Mesodermal cell (in vitro differentiated cells): ENCODE measurements at regions not wholly inside any gene's neighbourhood (a gene's known extent, or its start where the extent isn't known, plus 50 kb on each side); places are given as distances from the start of the nearest gene placed in this dataset.
"Not testable (repeated sequence)": the region's sequence is repeated elsewhere in the genome, so short reads cannot be mapped to it uniquely, and the experiment has no call there.

Source experiments
- H3K27ac ChIP-seq: 2 replicates; pipeline ENCODE4 v1.7.0; 2013; ENCODE audit warnings: mild to moderate bottlenecking, low read depth, low read length, moderate library complexity; ENCODE audit not compliant: severe bottlenecking
- H3K36me3 ChIP-seq: 2 replicates; pipeline ENCODE4 v1.7.1; 2013; ENCODE audit warnings: mild to moderate bottlenecking, low read length, moderate library complexity; ENCODE audit not compliant: control insufficient read depth, insufficient read depth
- H3K4me1 ChIP-seq: one replicate; pipeline ENCODE4 v1.7.1; 2013; ENCODE audit warnings: mild to moderate bottlenecking, low read length; ENCODE audit not compliant: insufficient read depth, control insufficient read depth, poor library complexity, severe bottlenecking
- H3K4me3 ChIP-seq: 2 replicates; pipeline ENCODE4 v1.7.0; 2013; ENCODE audit warnings: low read length, control low read depth, mild to moderate bottlenecking; ENCODE audit not compliant: insufficient read depth, poor library complexity, severe bottlenecking; ENCODE audit errors: extremely low read depth
- H3K9me3 ChIP-seq: 2 replicates; pipeline ENCODE4 v1.7.1; 2013; ENCODE audit warnings: mild to moderate bottlenecking, low read length, moderate library complexity; ENCODE audit not compliant: control insufficient read depth
- WGBS, 2 experiments: methylation state at CpG; one replicate each; pipeline ENCODE4 v1.1.5; 2013; ENCODE audit warnings: missing lambda C conversion rate in 2 of 2; ENCODE audit not compliant: insufficient coverage in 2 of 2; 5-methylcytosine and 5-hydroxymethylcytosine counted together

DNA sequence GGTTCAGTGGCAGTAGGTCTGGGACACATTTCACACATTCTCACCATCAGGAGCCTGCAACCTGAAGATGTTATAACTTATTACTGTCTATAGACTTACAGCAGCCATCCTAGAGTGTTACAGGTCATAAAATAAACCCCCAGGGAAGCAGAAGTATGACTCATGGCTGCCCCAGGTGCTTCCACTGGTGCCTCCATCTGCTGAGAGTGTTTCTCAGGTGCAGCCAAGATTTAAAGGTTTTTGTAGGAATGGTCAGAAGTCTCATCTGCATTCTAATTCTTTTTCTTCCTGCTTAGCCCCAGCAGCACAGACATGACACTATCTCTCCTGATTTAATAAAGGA lies 1319.6 kb downstream of the RPIA start:
- H3K9me3 ChIP-seq, H3K36me3 ChIP-seq, H3K4me1 ChIP-seq, H3K27ac ChIP-seq, H3K4me3 ChIP-seq: not testable (repeated sequence)

DNA sequence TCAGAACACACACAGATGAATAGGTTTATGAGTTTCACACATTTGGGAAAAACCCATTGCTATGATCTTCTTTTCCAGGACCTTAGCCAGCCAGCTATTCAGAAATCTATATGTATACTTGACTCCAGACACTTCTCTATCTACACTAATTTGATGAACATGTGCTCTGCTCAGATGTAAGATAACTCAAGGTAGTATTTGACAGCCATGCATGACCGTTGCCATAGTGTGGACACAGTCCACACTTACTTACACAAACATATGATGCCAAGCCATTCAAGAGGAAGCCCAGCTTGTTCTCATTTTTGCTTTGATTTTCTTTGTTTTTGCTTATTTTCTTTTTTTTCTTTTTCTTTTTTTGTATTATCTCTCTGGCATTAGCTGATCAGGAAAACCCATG lies 1328.4 kb downstream of the RPIA start:
- not testable (repeated sequence) for H3K9me3 ChIP-seq, H3K4me1 ChIP-seq, H3K4me3 ChIP-seq, H3K36me3 ChIP-seq, H3K27ac ChIP-seq
- no CpG with 5 or more reads among the region's 1 CpG for WGBS, 2 experiments

DNA sequence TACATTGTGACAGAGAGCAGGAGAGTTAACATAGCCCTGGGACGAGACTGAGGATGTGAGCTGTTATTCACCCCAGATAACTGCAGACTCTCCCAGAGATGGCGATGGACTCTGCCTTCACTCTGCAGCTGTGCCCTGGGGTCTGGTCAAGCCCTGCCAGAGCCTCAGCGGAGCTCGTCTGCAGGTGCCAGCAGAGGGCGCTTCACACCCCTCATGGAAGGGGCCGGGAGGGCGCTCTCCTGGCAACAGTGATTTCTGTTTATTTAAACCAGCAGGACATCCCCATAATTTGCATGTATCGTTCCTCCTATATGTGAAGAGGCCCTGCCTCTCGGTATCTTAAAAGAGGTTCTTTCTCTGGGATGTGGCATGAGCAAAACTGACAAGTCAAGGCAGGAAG lies 1329.8 kb downstream of the RPIA start:
- not testable (repeated sequence) for H3K9me3 ChIP-seq, H3K27ac ChIP-seq, H3K36me3 ChIP-seq, H3K4me3 ChIP-seq, H3K4me1 ChIP-seq
- no CpG with 5 or more reads among the region's 9 CpGs for WGBS, 2 experiments

DNA sequence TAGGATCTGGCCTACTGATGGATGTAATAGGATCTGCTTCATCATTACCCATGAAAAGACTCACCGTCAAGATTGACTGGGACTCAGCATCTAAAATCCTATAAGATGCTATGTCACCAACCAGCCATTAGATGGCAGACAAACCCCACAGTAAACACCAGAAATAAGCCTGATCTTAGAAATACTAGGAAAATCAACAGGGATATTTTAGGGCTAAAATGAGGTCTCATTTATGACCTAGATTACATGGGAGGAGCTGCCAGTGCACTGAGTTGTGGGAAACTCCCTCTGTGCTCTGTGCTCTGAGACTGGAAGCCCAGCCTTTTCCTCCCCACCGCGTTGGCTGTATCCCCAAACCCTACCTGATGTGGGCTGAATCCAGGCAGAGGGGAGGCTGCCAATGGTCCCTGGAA lies 1335.8 kb downstream of the RPIA start:
- not testable (repeated sequence) for H3K4me1 ChIP-seq, H3K27ac ChIP-seq, H3K36me3 ChIP-seq, H3K4me3 ChIP-seq, H3K9me3 ChIP-seq
- WGBS, 2 experiments: no CpG with 5 or more reads among the region's 3 CpGs

DNA sequence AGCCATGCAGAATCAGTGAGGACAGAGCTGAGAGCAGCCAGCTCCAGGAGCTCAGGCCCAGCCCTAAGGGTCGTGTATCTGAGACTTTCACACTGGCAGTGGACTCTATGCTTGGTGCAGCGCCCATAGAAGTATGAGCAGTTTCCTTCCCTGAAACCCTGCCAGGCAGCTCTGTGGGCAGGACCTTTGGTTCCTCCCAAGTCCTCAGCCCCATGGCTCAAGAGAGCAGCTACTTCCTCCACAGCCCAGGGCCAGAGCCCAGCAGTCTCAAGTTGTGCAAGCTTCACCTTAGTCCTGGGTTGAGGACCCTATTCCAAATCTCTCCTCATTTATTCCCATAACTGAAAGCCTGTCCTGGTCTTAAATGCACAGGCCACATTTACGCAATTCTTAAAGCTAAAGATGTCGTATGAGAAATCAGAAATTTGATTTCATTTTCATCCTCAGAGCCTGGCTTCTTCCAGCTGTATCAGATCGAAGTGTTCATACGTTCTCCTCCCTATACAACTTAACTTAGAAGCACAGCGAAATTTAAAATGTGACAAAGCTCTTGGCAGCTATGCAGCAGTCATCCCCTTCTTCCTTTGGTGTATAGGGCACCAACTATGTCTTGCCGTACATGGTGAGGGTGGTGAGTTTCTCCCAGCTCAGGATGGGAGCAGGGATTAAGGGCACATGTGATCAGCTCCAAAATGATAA lies 1337.1 kb downstream of the RPIA start:
- not testable (repeated sequence) for H3K9me3 ChIP-seq, H3K36me3 ChIP-seq, H3K4me1 ChIP-seq, H3K4me3 ChIP-seq, H3K27ac ChIP-seq
- 71% methylated on average over 1 of the region's 8 CpGs; no CpG with 5 or more reads in 1 of the 2 experiments for WGBS, 2 experiments

DNA sequence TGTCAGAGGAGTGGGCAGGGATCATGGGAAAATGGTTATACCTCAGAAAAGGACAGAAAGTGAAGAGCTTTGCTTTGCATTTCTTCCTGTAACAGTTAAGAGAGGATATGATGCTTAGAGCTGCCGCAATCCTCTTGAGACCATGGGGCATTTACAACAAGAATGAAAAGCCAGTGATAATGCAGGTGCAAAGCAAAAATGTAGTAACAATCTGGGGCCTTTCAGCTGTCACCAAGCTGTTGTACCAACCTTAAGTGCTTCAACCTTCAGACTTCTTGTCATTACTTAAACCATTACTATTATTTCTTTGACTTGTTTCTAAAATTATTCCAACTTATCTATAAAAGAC lies 1337.6 kb downstream of the RPIA start:
- H3K9me3 ChIP-seq, H3K36me3 ChIP-seq, H3K4me1 ChIP-seq, H3K27ac ChIP-seq, H3K4me3 ChIP-seq: not testable (repeated sequence)
- no CpG with 5 or more reads among the region's 1 CpG for WGBS, 2 experiments

DNA sequence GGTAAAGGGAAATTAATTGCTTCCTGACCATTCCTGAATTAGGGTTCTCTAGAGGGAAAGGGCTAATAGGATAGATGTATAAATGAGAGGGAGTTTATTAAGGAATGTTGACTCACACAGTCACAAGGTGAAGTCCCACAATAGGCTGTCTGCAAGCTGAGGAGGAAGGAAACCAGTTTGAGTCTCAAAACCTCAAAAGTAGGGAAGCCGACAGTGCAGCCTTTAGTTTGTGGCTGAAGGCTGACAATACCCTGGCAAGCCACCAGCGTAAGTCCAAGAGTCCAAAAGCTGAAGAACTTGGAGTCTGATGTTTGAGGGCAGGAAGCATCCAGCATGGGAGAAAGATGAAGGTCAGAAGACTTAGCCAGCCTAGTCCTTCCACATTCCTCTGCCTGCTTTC lies 1340.8 kb downstream of the RPIA start:
- 63 to 100% methylated on average over 1 of the region's 2 CpGs for WGBS, 2 experiments
- not testable (repeated sequence) for H3K4me1 ChIP-seq, H3K27ac ChIP-seq, H3K36me3 ChIP-seq, H3K9me3 ChIP-seq, H3K4me3 ChIP-seq

DNA sequence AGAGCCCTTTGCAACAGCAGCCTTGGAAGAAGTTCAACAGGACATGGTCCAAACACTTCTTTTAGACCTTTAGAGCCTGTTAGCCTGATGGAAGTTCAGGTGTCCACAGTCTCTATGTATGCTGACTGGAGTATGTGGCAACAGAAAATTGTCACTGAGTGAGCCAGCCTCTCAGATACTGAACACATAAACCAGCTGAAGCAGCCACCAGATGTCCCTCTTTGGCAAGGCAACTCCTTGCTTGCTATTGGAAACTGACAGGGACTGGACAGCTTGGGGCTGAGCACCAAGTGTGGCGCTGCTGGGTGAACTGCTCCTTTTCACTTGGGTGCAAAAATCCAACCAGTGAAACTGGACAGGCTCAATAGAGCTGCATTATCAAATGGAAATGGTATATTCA lies 1344.9 kb downstream of the RPIA start:
- not testable (repeated sequence) for H3K4me1 ChIP-seq, H3K9me3 ChIP-seq, H3K36me3 ChIP-seq, H3K4me3 ChIP-seq, H3K27ac ChIP-seq
- WGBS, 2 experiments: 36 to 57% methylated on average over 1 of the region's 1 CpG

DNA sequence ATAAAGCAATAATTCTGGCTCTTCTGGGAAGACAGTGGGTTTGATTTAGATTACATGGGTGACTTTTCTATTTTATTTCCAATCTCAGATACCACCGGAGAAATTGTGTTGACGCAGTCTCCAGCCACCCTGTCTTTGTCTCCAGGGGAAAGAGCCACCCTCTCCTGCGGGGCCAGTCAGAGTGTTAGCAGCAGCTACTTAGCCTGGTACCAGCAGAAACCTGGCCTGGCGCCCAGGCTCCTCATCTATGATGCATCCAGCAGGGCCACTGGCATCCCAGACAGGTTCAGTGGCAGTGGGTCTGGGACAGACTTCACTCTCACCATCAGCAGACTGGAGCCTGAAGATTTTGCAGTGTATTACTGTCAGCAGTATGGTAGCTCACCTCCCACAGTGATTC lies 1347.6 kb downstream of the RPIA start:
- H3K36me3 ChIP-seq, H3K4me3 ChIP-seq, H3K4me1 ChIP-seq, H3K27ac ChIP-seq, H3K9me3 ChIP-seq: not testable (repeated sequence)
- WGBS, 2 experiments: 78 to 89% methylated on average over 2 to 3 of the region's 4 CpGs

DNA sequence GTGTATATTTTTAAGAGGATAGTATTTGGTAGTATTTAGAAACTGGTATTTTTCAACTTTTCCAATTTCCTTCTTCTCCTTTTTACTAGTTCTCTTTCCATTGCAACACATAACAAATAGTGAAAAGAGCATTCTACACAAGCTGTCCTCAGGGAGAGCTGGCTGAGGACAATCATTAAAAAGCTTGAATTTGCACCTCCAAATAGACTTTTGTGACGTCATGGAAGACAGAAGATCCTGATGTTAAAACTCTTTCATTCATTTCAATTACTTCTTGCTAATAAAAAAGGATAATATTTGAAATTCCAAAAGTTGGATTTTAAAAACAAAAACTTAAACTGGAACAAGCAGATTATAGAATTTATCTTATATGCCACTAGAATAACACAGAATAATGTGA lies 1356.3 kb downstream of the RPIA start:
- H3K27ac ChIP-seq, H3K4me3 ChIP-seq, H3K36me3 ChIP-seq, H3K4me1 ChIP-seq, H3K9me3 ChIP-seq: not testable (repeated sequence)
- no CpG with 5 or more reads among the region's 1 CpG for WGBS, 2 experiments

DNA sequence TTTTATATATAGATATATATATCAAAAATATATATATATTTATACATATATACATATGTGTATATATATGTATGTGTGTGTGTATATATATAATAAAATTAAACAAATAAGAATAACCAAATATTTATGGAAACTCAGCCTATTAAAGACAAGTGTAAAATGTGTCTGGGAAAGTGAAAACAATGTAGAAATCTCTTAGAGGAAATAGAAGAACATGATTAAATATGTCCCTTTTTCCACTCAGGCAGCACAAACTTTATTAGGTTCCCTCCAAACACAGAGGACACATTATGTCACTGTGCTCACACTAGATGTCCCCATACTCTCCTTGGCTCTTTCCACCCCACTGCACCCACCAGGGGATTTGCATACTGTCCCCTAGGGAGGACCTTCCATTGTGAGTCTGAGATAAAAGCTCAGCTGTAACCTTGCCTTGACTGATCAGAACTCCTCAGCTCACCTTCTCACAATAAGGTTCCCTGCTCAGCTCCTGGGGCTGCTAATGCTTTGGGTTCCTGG lies 1360.7 kb downstream of the RPIA start:
- not testable (repeated sequence) for H3K4me1 ChIP-seq, H3K9me3 ChIP-seq, H3K4me3 ChIP-seq, H3K36me3 ChIP-seq, H3K27ac ChIP-seq
